SJCRH30 (cell line): ENCODE measurements at regions not wholly inside any gene's neighbourhood (a gene's known extent, or its start where the extent isn't known, plus 50 kb on each side); places are given as distances from the start of the nearest gene placed in this dataset.

Source experiments
- DNase-seq, 2 experiments: peaks; one replicate each; pipeline ENCODE4 v3.0.0-alpha.2; 2015 to 2020
- H3K27ac ChIP-seq: fragments of 250-450 bp; sonication (Bioruptor Pico); 2 replicates; pipeline ENCODE4 v1.5.1; 2020; ENCODE audit warnings: mild to moderate bottlenecking, moderate library complexity
- H3K27me3 ChIP-seq: fragments of 250-450 bp; sonication (Bioruptor Pico); 2 replicates; pipeline ENCODE4 v1.5.1; 2020; ENCODE audit warnings: mild to moderate bottlenecking, moderate library complexity
- H3K36me3 ChIP-seq: fragments of 250-450 bp; sonication (Bioruptor Pico); 2 replicates; pipeline ENCODE4 v1.5.1; 2020; ENCODE audit warnings: mild to moderate bottlenecking, moderate library complexity
- H3K4me1 ChIP-seq: fragments of 250-450 bp; sonication (Bioruptor Pico); 2 replicates; pipeline ENCODE4 v1.5.1; 2020; ENCODE audit warnings: mild to moderate bottlenecking, moderate library complexity
- H3K4me3 ChIP-seq: fragments of 250-450 bp; sonication (Bioruptor Pico); 2 replicates; pipeline ENCODE4 v1.5.1; 2020; ENCODE audit warnings: mild to moderate bottlenecking, moderate library complexity
- H3K9me3 ChIP-seq: fragments of 250-450 bp; sonication (Bioruptor Pico); replicated peaks from 2 replicates; pipeline ENCODE4 v1.5.1; 2020; ENCODE audit warnings: mild to moderate bottlenecking, moderate library complexity

GRCh38 chr9:113756476-113757192 is 119.5 kb upstream of the ZNF618 start:
- H3K36me3 ChIP-seq, result no peaks in the 10 kb centered on the region
- no peak overlapping the region for H3K27ac ChIP-seq
- no peaks in the 10 kb centered on the region for H3K27me3 ChIP-seq
- H3K4me3 ChIP-seq, result no peak overlapping the region
- H3K9me3 ChIP-seq, result no peaks in the 10 kb centered on the region; the same call in 1 of the 2 replicates
- no peak for DNase-seq
- no peaks in the 10 kb centered on the region for H3K4me1 ChIP-seq

- H3K4me1 ChIP-seq, result no peaks in the 10 kb centered on the region
- no peaks in the 10 kb centered on the region for H3K36me3 ChIP-seq
- no peak for DNase-seq
- no peaks in the 10 kb centered on the region for H3K27me3 ChIP-seq
- no peak overlapping the region for H3K4me3 ChIP-seq
- H3K27ac ChIP-seq, result no peak overlapping the region
- no peaks in the 10 kb centered on the region; the same call in 1 of the 2 replicates for H3K9me3 ChIP-seq
Observed at GRCh38 chr9:113763429-113763828, 112.7 kb upstream of the ZNF618 start.

GRCh38 chr9:113764572-113764971 is 111.5 kb upstream of the ZNF618 start:
- H3K36me3 ChIP-seq, result no peaks in the 10 kb centered on the region
- H3K9me3 ChIP-seq, result no peaks in the 10 kb centered on the region; the same call in 1 of the 2 replicates
- H3K4me3 ChIP-seq, result no peak overlapping the region
- no peak overlapping the region for H3K27ac ChIP-seq
- DNase-seq, result no peak
- no peaks in the 10 kb centered on the region for H3K4me1 ChIP-seq
- H3K27me3 ChIP-seq, result no peaks in the 10 kb centered on the region

- Histone ChIP-seq H3K4me1 (peaks cover 2% of the 10 kb centered on the region; the same call in 1 of the 2 replicates), H3K27me3 (no peaks in the 10 kb centered on the region), H3K4me3 (no peak overlapping the region), H3K27ac (no peak overlapping the region), H3K36me3 (no peaks in the 10 kb centered on the region), H3K9me3 (no peaks in the 10 kb centered on the region)
- DNase-seq, result no peak
Observed at GRCh38 chr9:113769412-113769811, 106.7 kb upstream of the ZNF618 start.

GRCh38 chr9:113770396-113770795 is 105.7 kb upstream of the ZNF618 start:
- no peak for DNase-seq
- Histone ChIP-seq H3K4me3 (no peak overlapping the region), H3K9me3 (no peaks in the 10 kb centered on the region), H3K27ac (no peak overlapping the region), H3K27me3 (no peaks in the 10 kb centered on the region), H3K36me3 (no peaks in the 10 kb centered on the region), H3K4me1 (peaks cover 2% of the 10 kb centered on the region; the same call in 1 of the 2 replicates)

- H3K4me3 ChIP-seq, result no peak overlapping the region
- H3K27ac ChIP-seq, result no peak overlapping the region
- H3K36me3 ChIP-seq, result no peaks in the 10 kb centered on the region
- no peaks in the 10 kb centered on the region for H3K9me3 ChIP-seq
- peaks cover 2% of the 10 kb centered on the region; the same call in 1 of the 2 replicates for H3K4me1 ChIP-seq
- H3K27me3 ChIP-seq, result no peaks in the 10 kb centered on the region
- no peak for DNase-seq
Observed at GRCh38 chr9:113771199-113771598, 104.9 kb upstream of the ZNF618 start.

GRCh38 chr9:113772121-113772810 is 103.8 kb upstream of the ZNF618 start:
- H3K36me3 ChIP-seq, result no peaks in the 10 kb centered on the region
- no peak overlapping the region for H3K27ac ChIP-seq
- no peak overlapping the region for H3K4me3 ChIP-seq
- peaks cover 2% of the 10 kb centered on the region; the same call in 1 of the 2 replicates for H3K4me1 ChIP-seq
- no peak for DNase-seq
- no peaks in the 10 kb centered on the region for H3K27me3 ChIP-seq
- no peaks in the 10 kb centered on the region for H3K9me3 ChIP-seq

GRCh38 chr9:113774963-113775362 is 101.1 kb upstream of the ZNF618 start:
- no peaks in the 10 kb centered on the region for H3K36me3 ChIP-seq
- H3K27ac ChIP-seq, result no peak overlapping the region
- DNase-seq, result no peak
- no peak overlapping the region for H3K4me3 ChIP-seq
- no peaks in the 10 kb centered on the region for H3K9me3 ChIP-seq
- H3K27me3 ChIP-seq, result no peaks in the 10 kb centered on the region
- H3K4me1 ChIP-seq, result peaks cover 2% of the 10 kb centered on the region; the same call in 1 of the 2 replicates

GRCh38 chr9:113775749-113776148 is 100.4 kb upstream of the ZNF618 start:
- no peaks in the 10 kb centered on the region for H3K36me3 ChIP-seq
- DNase-seq, result no peak
- peaks cover 2% of the 10 kb centered on the region; the same call in 1 of the 2 replicates for H3K4me1 ChIP-seq
- H3K4me3 ChIP-seq, result no peak overlapping the region
- H3K9me3 ChIP-seq, result no peaks in the 10 kb centered on the region
- no peaks in the 10 kb centered on the region for H3K27me3 ChIP-seq
- H3K27ac ChIP-seq, result no peak overlapping the region

GRCh38 chr9:113776194-113776593 is 99.9 kb upstream of the ZNF618 start:
- Histone ChIP-seq H3K36me3 (no peaks in the 10 kb centered on the region), H3K27me3 (no peaks in the 10 kb centered on the region), H3K4me3 (no peak overlapping the region), H3K9me3 (no peaks in the 10 kb centered on the region), H3K4me1 (peaks cover 2% of the 10 kb centered on the region; the same call in 1 of the 2 replicates), H3K27ac (no peak overlapping the region)
- no peak for DNase-seq

- no peak overlapping the region for H3K4me3 ChIP-seq
- H3K27ac ChIP-seq, result no peak overlapping the region
- H3K9me3 ChIP-seq, result no peaks in the 10 kb centered on the region
- no peaks in the 10 kb centered on the region; the same call in 1 of the 2 replicates for H3K27me3 ChIP-seq
- DNase-seq, result no peak
- H3K36me3 ChIP-seq, result no peaks in the 10 kb centered on the region
- H3K4me1 ChIP-seq, result no peaks in the 10 kb centered on the region
Observed at GRCh38 chr9:113781381-113781780, 94.7 kb upstream of the ZNF618 start.

- Histone ChIP-seq H3K4me3 (no peak overlapping the region), H3K27me3 (no peaks in the 10 kb centered on the region; the same call in 1 of the 2 replicates), H3K4me1 (no peaks in the 10 kb centered on the region), H3K36me3 (no peaks in the 10 kb centered on the region), H3K27ac (no peak overlapping the region), H3K9me3 (no peaks in the 10 kb centered on the region)
- no peak for DNase-seq
Observed at GRCh38 chr9:113781896-113782295, 94.2 kb upstream of the ZNF618 start.

- no peaks in the 10 kb centered on the region for H3K4me1 ChIP-seq
- no peaks in the 10 kb centered on the region for H3K9me3 ChIP-seq
- H3K36me3 ChIP-seq, result no peaks in the 10 kb centered on the region
- no peak for DNase-seq
- H3K4me3 ChIP-seq, result no peak overlapping the region
- no peak overlapping the region for H3K27ac ChIP-seq
- no peaks in the 10 kb centered on the region; the same call in 1 of the 2 replicates for H3K27me3 ChIP-seq
Observed at GRCh38 chr9:113783475-113783874, 92.6 kb upstream of the ZNF618 start.

- Histone ChIP-seq H3K27ac (no peak overlapping the region), H3K4me1 (no peaks in the 10 kb centered on the region), H3K27me3 (no peaks in the 10 kb centered on the region; the same call in 1 of the 2 replicates), H3K36me3 (no peaks in the 10 kb centered on the region), H3K4me3 (no peak overlapping the region), H3K9me3 (no peaks in the 10 kb centered on the region)
- DNase-seq, result no peak
Observed at GRCh38 chr9:113785334-113785733, 90.8 kb upstream of the ZNF618 start.

- DNase-seq, result no peak
- no peaks in the 10 kb centered on the region for H3K36me3 ChIP-seq
- no peaks in the 10 kb centered on the region for H3K9me3 ChIP-seq
- no peak overlapping the region for H3K27ac ChIP-seq
- no peaks in the 10 kb centered on the region; the same call in 1 of the 2 replicates for H3K27me3 ChIP-seq
- no peak overlapping the region for H3K4me3 ChIP-seq
- H3K4me1 ChIP-seq, result no peaks in the 10 kb centered on the region
Observed at GRCh38 chr9:113786071-113786470, 90.0 kb upstream of the ZNF618 start.
